Retinal pigment epithelial cell (primary cell): ENCODE measurements at regions not wholly inside any gene's neighbourhood (a gene's known extent, or its start where the extent isn't known, plus 50 kb on each side); places are given as distances from the start of the nearest gene placed in this dataset.

Experiments used
- DNase-seq: peaks from one replicate; pipeline ENCODE4 v3.0.0-alpha.2; 2010; ENCODE audit warnings: low read depth
- H3K4me3 ChIP-seq: 2 replicates; pipeline ENCODE4 v1.5.1; 2011; ENCODE audit warnings: mild to moderate bottlenecking, low read length, control low read depth, moderate library complexity
- CTCF ChIP-seq: conservative IDR thresholded peaks from 2 replicates; pipeline ENCODE4 v1.5.1; 2011; ENCODE audit warnings: low read depth, low read length, control low read depth, inconsistent platforms

- DNase-seq = no peak
- TF ChIP-seq CTCF = no peak
- no peak overlapping the region for H3K4me3 ChIP-seq
Measured at GRCh38 chr7:89987665-89988064, 166.6 kb upstream of the STEAP1 start.

GRCh38 chr7:89988074-89988473, 166.2 kb upstream of the STEAP1 start:
- DNase-seq = no peak
- TF ChIP-seq CTCF = no peak
- H3K4me3 ChIP-seq = no peak overlapping the region

GRCh38 chr7:89989454-89989853, 164.8 kb upstream of the STEAP1 start:
- no peak for TF ChIP-seq CTCF
- no peak for DNase-seq
- no peak overlapping the region for H3K4me3 ChIP-seq

- DNase-seq = no peak
- TF ChIP-seq CTCF = no peak
- H3K4me3 ChIP-seq = no peak overlapping the region
Measured at GRCh38 chr7:89994483-89994882, 159.8 kb upstream of the STEAP1 start.

GRCh38 chr7:89998554-89998953, 155.7 kb upstream of the STEAP1 start:
- DNase-seq = no peak
- no peak overlapping the region for H3K4me3 ChIP-seq
- TF ChIP-seq CTCF = no peak

GRCh38 chr7:90005836-90006235, 148.4 kb upstream of the STEAP1 start:
- no peak for TF ChIP-seq CTCF
- no peak for DNase-seq
- no peak overlapping the region for H3K4me3 ChIP-seq

- DNase-seq = no peak
- no peak for TF ChIP-seq CTCF
- H3K4me3 ChIP-seq = no peak overlapping the region
Measured at GRCh38 chr7:90007001-90007654, 147.1 kb upstream of the STEAP1 start.
